HG02852 (cell line): ENCODE measurements at regions not wholly inside any gene's neighbourhood (a gene's known extent, or its start where the extent isn't known, plus 50 kb on each side); places are given as distances from the start of the nearest gene placed in this dataset.
"Not testable (repeated sequence)": the region's sequence is repeated elsewhere in the genome, so short reads cannot be mapped to it uniquely, and the experiment has no call there.

Source experiments
- ATAC-seq: cut with Tn5 transposase; IDR thresholded peaks from one replicate; pipeline ENCODE4 v1.9.1; 2021; ENCODE audit warnings: mild to moderate bottlenecking, moderate library complexity; ENCODE audit not compliant: unreplicated experiment

- no peak for ATAC-seq
These were observed 383.6 kb downstream of the SLITRK1 start for GRCh38 chr13:83498481-83499190.

- no peak for ATAC-seq
These were observed 384.2 kb downstream of the SLITRK1 start for GRCh38 chr13:83498045-83498444.

- no peak for ATAC-seq
These were observed 385.8 kb downstream of the SLITRK1 start for GRCh38 chr13:83496501-83496900.

GRCh38 chr13:83485101-83485500 lies 397.2 kb downstream of the SLITRK1 start:
- ATAC-seq = no peak

- ATAC-seq = no peak
These were observed 411.3 kb downstream of the SLITRK1 start for GRCh38 chr13:83471011-83471410.

GRCh38 chr13:83470133-83470797 lies 412.0 kb downstream of the SLITRK1 start:
- no peak for ATAC-seq

GRCh38 chr13:83453723-83454122 lies 428.6 kb downstream of the SLITRK1 start:
- ATAC-seq = no peak

- no peak for ATAC-seq
These were observed 429.0 kb downstream of the SLITRK1 start for GRCh38 chr13:83453300-83453699.

- ATAC-seq = no peak
These were observed 429.9 kb downstream of the SLITRK1 start for GRCh38 chr13:83452292-83452950.

GRCh38 chr13:83450591-83450990 lies 431.7 kb downstream of the SLITRK1 start:
- no peak for ATAC-seq

- ATAC-seq = no peak
These were observed 432.4 kb downstream of the SLITRK1 start for GRCh38 chr13:83449668-83450395.

- no peak for ATAC-seq
These were observed 441.8 kb downstream of the SLITRK1 start for GRCh38 chr13:83440465-83440864.

- ATAC-seq = not testable (repeated sequence)
These were observed 442.8 kb downstream of the SLITRK1 start for GRCh38 chr13:83439464-83439863.

- ATAC-seq = no peak
These were observed 458.4 kb downstream of the SLITRK1 start for GRCh38 chr13:83423861-83424260.

- ATAC-seq = no peak
These were observed 458.9 kb downstream of the SLITRK1 start for GRCh38 chr13:83423381-83423780.

- no peak for ATAC-seq
These were observed 467.9 kb downstream of the SLITRK1 start for GRCh38 chr13:83414393-83414792.

GRCh38 chr13:83386609-83387008 lies 495.7 kb downstream of the SLITRK1 start:
- ATAC-seq = no peak

GRCh38 chr13:83378908-83379307 lies 503.4 kb downstream of the SLITRK1 start:
- ATAC-seq = no peak

- no peak for ATAC-seq
These were observed 504.8 kb downstream of the SLITRK1 start for GRCh38 chr13:83377491-83377890.

GRCh38 chr13:83372786-83373185 lies 509.5 kb downstream of the SLITRK1 start:
- no peak for ATAC-seq

GRCh38 chr13:83365723-83366122 lies 516.6 kb downstream of the SLITRK1 start:
- no peak for ATAC-seq
